Tibial nerve (tissue), 4 donors: ENCODE measurements at regions not wholly inside any gene's neighbourhood (a gene's known extent, or its start where the extent isn't known, plus 50 kb on each side); places are given as distances from the start of the nearest gene placed in this dataset.

Experiments used
- DNase-seq, 2 donors: peaks; one replicate each; pipeline ENCODE4 v3.0.0-alpha.2; 2019; ENCODE audit warnings: low spot score in 2 of 2
- H3K27ac ChIP-seq, 4 donors: fragments of 200-600 bp; sonication (generic) in 3 of 4; one replicate each; pipeline ENCODE4 v1.5.1; 2017 to 2019; ENCODE audit warnings: mild to moderate bottlenecking in 1 of 4
- H3K27me3 ChIP-seq, 2 donors: fragments of 200-600 bp; sonication (generic) in 1 of 2; one replicate each; pipeline versions ENCODE4 v1.5.1 to v1.6.0; 2017 to 2019
- H3K36me3 ChIP-seq, 3 donors: fragments of 200-600 bp; sonication (generic); one replicate each; pipeline ENCODE4 v1.5.1; 2018 to 2019
- H3K4me1 ChIP-seq, 4 donors: fragments of 200-600 bp; sonication (generic) in 3 of 4; one replicate each; pipeline ENCODE4 v1.5.1; 2017 to 2019
- H3K4me3 ChIP-seq, 4 donors: fragments of 200-600 bp; sonication (generic) in 3 of 4; one replicate each; pipeline ENCODE4 v1.5.1; 2017 to 2019; ENCODE audit warnings: mild to moderate bottlenecking in 1 of 4, moderate library complexity in 1 of 4
- H3K9me3 ChIP-seq, 4 donors: fragments of 200-600 bp; sonication (generic) in 3 of 4; one replicate each; pipeline ENCODE4 v1.5.1; 2017 to 2019
- CTCF ChIP-seq, 5 experiments: fragments of 200-600 bp in 3 of 5; fragments of 450-650 bp in 2 of 5; sonication (generic) in 3 of 5; IDR thresholded peaks; one replicate each; pipeline ENCODE4 v1.5.1; 2016 to 2019; ENCODE audit warnings: antibody characterized with exemption in 5 of 5, mild to moderate bottlenecking in 3 of 5, moderate library complexity in 2 of 5
- EP300 ChIP-seq, 2 donors: sonication (generic); formaldehyde crosslinking; IDR thresholded peaks; one replicate each; pipeline ENCODE4 v1.6.1; 2017; ENCODE audit warnings: antibody characterized with exemption in 2 of 2, mild to moderate bottlenecking in 1 of 2
- POLR2A ChIP-seq, 2 donors: fragments of 450-650 bp; IDR thresholded peaks; one replicate each; pipeline ENCODE4 v1.6.1; 2017; ENCODE audit warnings: antibody characterized with exemption in 2 of 2, mild to moderate bottlenecking in 2 of 2, moderate library complexity in 2 of 2
- WGBS, 2 donors: methylation state at CpG; one replicate each; pipeline ENCODE4 v1.1.5; 2018; 5-methylcytosine and 5-hydroxymethylcytosine counted together

DNA sequence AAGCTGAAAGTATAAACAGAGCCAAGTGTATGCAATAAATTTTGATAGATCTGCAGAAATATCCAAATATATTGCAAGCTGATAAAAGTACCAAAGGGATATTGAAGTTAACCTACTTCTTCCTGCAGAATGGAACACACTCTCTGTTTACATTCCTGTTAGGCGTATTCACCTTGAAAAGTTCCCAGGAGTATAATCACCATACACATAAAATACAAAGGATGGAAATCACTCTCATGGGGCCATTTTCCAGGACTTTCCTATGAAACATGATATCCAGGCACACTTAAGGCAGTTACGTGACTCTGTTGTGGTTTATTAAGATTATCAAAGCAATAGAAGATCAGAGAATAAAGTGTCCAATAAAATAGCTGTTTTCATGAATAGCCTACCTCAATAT is 1142.3 kb downstream of the NLGN4X start:
- no peaks in the 10 kb centered on the region for H3K9me3 ChIP-seq
- no peak overlapping the region for H3K4me3 ChIP-seq
- TF ChIP-seq POLR2A (IDR thresholded peaks at IDR 0.05) (no peak), CTCF (IDR thresholded peaks at IDR 0.05) (no peak), EP300 (IDR thresholded peaks at IDR 0.05) (no peak)
- no peak for DNase-seq
- H3K27me3 ChIP-seq, result no peaks in the 10 kb centered on the region
- H3K27ac ChIP-seq, result no peak overlapping the region
- 59 to 60% methylated on average over 2 of the region's 2 CpGs for WGBS, 2 donors
- no peaks in the 10 kb centered on the region for H3K4me1 ChIP-seq
- H3K36me3 ChIP-seq, result no peaks in the 10 kb centered on the region

GRCh38 chrX:5084279-5084678 is 1144.4 kb downstream of the NLGN4X start:
- Histone ChIP-seq H3K27ac (no peak overlapping the region), H3K27me3 (no peaks in the 10 kb centered on the region), H3K4me3 (no peak overlapping the region), H3K36me3 (no peaks in the 10 kb centered on the region), H3K9me3 (no peaks in the 10 kb centered on the region), H3K4me1 (no peaks in the 10 kb centered on the region)
- TF ChIP-seq CTCF (IDR thresholded peaks at IDR 0.05) (no peak), EP300 (IDR thresholded peaks at IDR 0.05) (no peak), POLR2A (IDR thresholded peaks at IDR 0.05) (no peak)
- no peak for DNase-seq
- 43 to 48% methylated on average over 6 of the region's 6 CpGs for WGBS, 2 donors

- WGBS, 2 donors, result 67 to 75% methylated on average over 3 of the region's 3 CpGs
Observed at GRCh38 chrX:5082705-5083104, 1146.0 kb downstream of the NLGN4X start.

GRCh38 chrX:5080791-5081190 is 1147.9 kb downstream of the NLGN4X start:
- 64 to 85% methylated on average over 3 to 4 of the region's 4 CpGs for WGBS, 2 donors
- no peak for TF ChIP-seq POLR2A (IDR thresholded peaks at IDR 0.05)
- no peak for TF ChIP-seq CTCF (IDR thresholded peaks at IDR 0.05)
- TF ChIP-seq EP300 (IDR thresholded peaks at IDR 0.05), result no peak
- Histone ChIP-seq H3K27me3 (no peaks in the 10 kb centered on the region), H3K27ac (no peak overlapping the region), H3K9me3 (no peaks in the 10 kb centered on the region), H3K4me1 (no peaks in the 10 kb centered on the region), H3K36me3 (no peaks in the 10 kb centered on the region), H3K4me3 (no peak overlapping the region)
- DNase-seq, result no peak

More at GRCh38 chrX:5082705-5083104, 1146.0 kb downstream of the NLGN4X start:
- Histone ChIP-seq H3K4me1 (no peaks in the 10 kb centered on the region), H3K36me3 (no peaks in the 10 kb centered on the region), H3K4me3 (no peak overlapping the region), H3K27ac (no peak overlapping the region), H3K9me3 (no peaks in the 10 kb centered on the region), H3K27me3 (no peaks in the 10 kb centered on the region)
- TF ChIP-seq EP300 (IDR thresholded peaks at IDR 0.05) (no peak), CTCF (IDR thresholded peaks at IDR 0.05) (no peak), POLR2A (IDR thresholded peaks at IDR 0.05) (no peak)
- DNase-seq, result no peak

GRCh38 chrX:5068550-5068949 is 1160.1 kb downstream of the NLGN4X start:
- Histone ChIP-seq H3K36me3 (no peaks in the 10 kb centered on the region), H3K4me3 (no peak overlapping the region), H3K9me3 (no peaks in the 10 kb centered on the region), H3K27me3 (no peaks in the 10 kb centered on the region), H3K27ac (no peak overlapping the region), H3K4me1 (no peaks in the 10 kb centered on the region)
- 75 to 82% methylated on average over 5 of the region's 5 CpGs for WGBS, 2 donors
- no peak for TF ChIP-seq EP300 (IDR thresholded peaks at IDR 0.05)
- TF ChIP-seq CTCF (IDR thresholded peaks at IDR 0.05), result no peak
- TF ChIP-seq POLR2A (IDR thresholded peaks at IDR 0.05), result no peak
- no peak for DNase-seq
